ENCODE measurements at regions not wholly inside any gene's neighbourhood (a gene's known extent, or its start where the extent isn't known, plus 50 kb on each side); places are given as distances from the start of the nearest gene placed in this dataset.

GRCh38 chr10:129323879-129324278 is 143.2 kb upstream of the MGMT start:
- Histone ChIP-seq H3K9me3 (ENCODE audit: control insufficient read depth, low read length) (no peaks in the 10 kb centered on the region), H3K4me3 (ENCODE audit: low read length) (no peak overlapping the region), H3K4me1 (ENCODE audit: control insufficient read depth, insufficient read depth, low read length) (no peaks in the 10 kb centered on the region), H3K27me3 (ENCODE audit: control insufficient read depth, insufficient read depth) (no peaks in the 10 kb centered on the region), H3K27ac (ENCODE audit: low read length) (no peak overlapping the region)
- intact Hi-C loops (cut with DNase I): no loop called here
- ATAC-seq (no peak), DNase-seq (no peak)
- 76% methylated on average over 4 of the region's 4 CpGs for WGBS

DNA sequence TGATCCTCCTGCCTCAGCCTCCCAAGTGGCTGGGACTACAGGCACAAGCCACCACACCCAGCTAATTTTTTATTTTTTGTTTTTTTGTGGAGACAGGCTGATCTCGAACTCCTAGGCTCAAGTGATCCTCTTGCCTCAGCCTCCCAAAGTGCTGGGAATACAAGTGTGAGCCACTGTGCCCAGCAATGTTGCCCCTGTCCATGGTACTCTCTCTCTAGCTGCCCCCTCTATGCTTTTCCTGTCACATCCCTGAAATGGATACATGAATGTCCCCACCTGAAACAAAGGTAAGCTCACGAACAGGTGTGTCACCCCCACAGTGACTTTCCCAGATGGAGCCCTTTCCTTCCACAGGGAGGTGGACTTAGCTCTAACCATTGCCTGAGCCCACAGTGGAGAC is 141.1 kb upstream of the MGMT start:
- intact Hi-C loops (cut with DNase I): no loop called here
- Histone ChIP-seq H3K4me3 (ENCODE audit: low read length) (no peak overlapping the region), H3K27ac (ENCODE audit: low read length) (no peak overlapping the region), H3K9me3 (ENCODE audit: control insufficient read depth, low read length) (no peaks in the 10 kb centered on the region), H3K27me3 (ENCODE audit: control insufficient read depth, insufficient read depth) (no peaks in the 10 kb centered on the region), H3K4me1 (ENCODE audit: control insufficient read depth, insufficient read depth, low read length) (no peaks in the 10 kb centered on the region)
- ATAC-seq (no peak), DNase-seq (no peak)
- 87% methylated on average over 2 of the region's 2 CpGs for WGBS

DNA sequence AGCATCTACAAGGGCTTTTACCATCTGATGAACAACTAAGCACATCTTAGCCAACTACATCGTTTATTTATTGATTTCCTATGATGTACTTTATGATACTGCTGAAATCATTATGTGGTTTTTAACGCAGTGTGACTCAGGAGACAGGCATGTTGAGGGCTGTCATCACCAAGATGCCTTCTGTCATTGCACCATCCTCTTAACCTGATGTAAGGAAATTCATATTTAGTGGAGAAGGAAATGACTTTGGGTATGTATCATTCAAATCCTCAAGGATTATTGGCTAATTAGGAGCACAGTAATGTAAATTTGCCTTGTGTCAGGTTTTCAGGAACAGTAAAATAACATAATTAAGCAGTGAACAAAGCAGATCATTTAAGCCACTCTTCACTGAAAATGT is 138.5 kb upstream of the MGMT start:
- intact Hi-C loops (cut with DNase I): no loop called here
- no peak for DNase-seq
- Histone ChIP-seq H3K4me1 (ENCODE audit: control insufficient read depth, insufficient read depth, low read length) (no peaks in the 10 kb centered on the region), H3K4me3 (ENCODE audit: low read length) (no peak overlapping the region), H3K9me3 (ENCODE audit: control insufficient read depth, low read length) (no peaks in the 10 kb centered on the region), H3K27ac (ENCODE audit: low read length) (no peak overlapping the region), H3K27me3 (ENCODE audit: control insufficient read depth, insufficient read depth) (no peaks in the 10 kb centered on the region)
- WGBS: 58% methylated on average over 2 of the region's 2 CpGs
- no peak for ATAC-seq

- DNase-seq: no peak
- no peaks in the 10 kb centered on the region for H3K4me1 ChIP-seq (ENCODE audit: control insufficient read depth, insufficient read depth, low read length)
- 89% methylated on average over 17 of the region's 17 CpGs for WGBS
- ATAC-seq: no peak
- intact Hi-C loops (cut with DNase I): loop anchor here in 3 of 4 donors (10.0 kb wide), 2 partner anchors 285 to 295 kb away; no protein-coding TSS in a partner anchor
- H3K27me3 ChIP-seq (ENCODE audit: control insufficient read depth, insufficient read depth): no peaks in the 10 kb centered on the region
- H3K4me3 ChIP-seq (ENCODE audit: low read length): no peak overlapping the region
- no peaks in the 10 kb centered on the region for H3K9me3 ChIP-seq (ENCODE audit: control insufficient read depth, low read length)
- no peak overlapping the region for H3K27ac ChIP-seq (ENCODE audit: low read length)
Measured at GRCh38 chr10:129329385-129330055, 137.5 kb upstream of the MGMT start.

- WGBS: 70% methylated on average over 4 of the region's 4 CpGs
- DNase-seq (no peak), ATAC-seq (no peak)
- H3K4me3 ChIP-seq (ENCODE audit: low read length): no peak overlapping the region
- H3K4me1 ChIP-seq (ENCODE audit: control insufficient read depth, insufficient read depth, low read length): no peaks in the 10 kb centered on the region
- no peak overlapping the region for H3K27ac ChIP-seq (ENCODE audit: low read length)
- H3K9me3 ChIP-seq (ENCODE audit: control insufficient read depth, low read length): no peaks in the 10 kb centered on the region
- no peaks in the 10 kb centered on the region for H3K27me3 ChIP-seq (ENCODE audit: control insufficient read depth, insufficient read depth)
- intact Hi-C loops (cut with DNase I): loop anchor here in 3 of 4 donors (10.0 kb wide), 2 partner anchors 285 to 295 kb away; no protein-coding TSS in a partner anchor
Measured at GRCh38 chr10:129330211-129330610, 136.8 kb upstream of the MGMT start.

DNA sequence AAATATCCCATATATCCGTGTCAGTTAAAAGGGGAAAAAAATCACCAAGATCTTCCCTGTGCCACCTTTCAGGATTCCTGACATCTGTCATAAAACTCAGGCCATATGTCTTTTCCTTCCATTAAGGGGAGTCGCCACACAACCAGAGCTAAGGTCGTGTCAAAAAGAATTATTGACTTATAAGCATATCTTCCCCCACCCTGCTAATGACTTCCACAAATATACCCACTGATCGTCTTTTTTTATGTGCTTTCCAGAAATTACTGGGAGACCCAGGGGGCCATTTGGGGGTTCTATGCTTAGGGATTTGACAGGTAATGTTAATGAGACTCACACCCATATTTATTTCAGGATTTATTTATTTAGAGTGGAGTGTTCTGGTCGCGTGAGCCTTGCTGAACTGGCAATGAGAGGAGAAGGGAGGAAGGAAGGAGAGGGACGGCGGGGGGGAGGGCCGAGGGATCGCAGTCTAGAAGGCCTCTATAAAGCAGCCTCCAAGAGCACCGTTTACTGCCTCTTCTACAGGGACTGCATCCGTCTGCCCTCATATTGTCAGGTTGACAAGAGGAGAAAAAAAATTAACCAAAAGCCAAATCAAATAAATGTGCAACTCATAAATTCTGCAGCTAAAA is 135.7 kb upstream of the MGMT start:
- intact Hi-C loops (cut with DNase I): loop anchor here in 3 of 4 donors (10.0 kb wide), 2 partner anchors 287 to 297 kb away; no protein-coding TSS in a partner anchor
- H3K27ac ChIP-seq (ENCODE audit: low read length): no peak overlapping the region
- 86% methylated on average over 12 of the region's 12 CpGs for WGBS
- no peak overlapping the region for H3K4me3 ChIP-seq (ENCODE audit: low read length)
- no peaks in the 10 kb centered on the region for H3K9me3 ChIP-seq (ENCODE audit: control insufficient read depth, low read length)
- DNase-seq: no peak
- H3K4me1 ChIP-seq (ENCODE audit: control insufficient read depth, insufficient read depth, low read length): no peaks in the 10 kb centered on the region
- ATAC-seq: no peak
- no peaks in the 10 kb centered on the region for H3K27me3 ChIP-seq (ENCODE audit: control insufficient read depth, insufficient read depth)

GRCh38 chr10:129331839-129332220 is 135.2 kb upstream of the MGMT start:
- H3K27ac ChIP-seq (ENCODE audit: low read length): no peak overlapping the region
- 93% methylated on average over 13 of the region's 13 CpGs for WGBS
- ATAC-seq: no peak
- H3K9me3 ChIP-seq (ENCODE audit: control insufficient read depth, low read length): no peaks in the 10 kb centered on the region
- intact Hi-C loops (cut with DNase I): loop anchor here in 3 of 4 donors (10.0 kb wide), 2 partner anchors 287 to 297 kb away; no protein-coding TSS in a partner anchor
- no peak for DNase-seq
- no peak overlapping the region for H3K4me3 ChIP-seq (ENCODE audit: low read length)
- no peaks in the 10 kb centered on the region for H3K27me3 ChIP-seq (ENCODE audit: control insufficient read depth, insufficient read depth)
- H3K4me1 ChIP-seq (ENCODE audit: control insufficient read depth, insufficient read depth, low read length): no peaks in the 10 kb centered on the region

DNA sequence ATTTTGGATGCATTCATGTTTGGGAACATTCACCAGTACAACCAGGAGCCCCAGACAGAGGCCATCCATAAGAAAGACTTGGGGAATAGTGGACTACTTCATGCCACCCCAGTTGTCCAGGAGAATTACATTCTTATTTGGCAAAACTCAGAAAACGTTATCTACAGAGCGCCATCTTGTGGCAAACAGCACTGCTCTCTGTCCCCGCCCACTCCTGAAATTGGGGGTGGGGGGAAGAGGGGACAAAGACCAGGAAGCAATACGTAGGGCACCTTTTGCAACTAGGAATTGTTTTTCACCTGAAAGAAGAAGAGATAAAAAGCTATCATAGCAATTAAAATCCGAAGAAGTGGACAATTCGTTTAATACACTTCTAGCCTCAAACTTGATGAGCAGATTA is 134.6 kb upstream of the MGMT start:
- no peaks in the 10 kb centered on the region for H3K27me3 ChIP-seq (ENCODE audit: control insufficient read depth, insufficient read depth)
- no peak overlapping the region for H3K4me3 ChIP-seq (ENCODE audit: low read length)
- WGBS: 35% methylated on average over 6 of the region's 6 CpGs
- no peaks in the 10 kb centered on the region for H3K4me1 ChIP-seq (ENCODE audit: control insufficient read depth, insufficient read depth, low read length)
- no peak for ATAC-seq
- no peak overlapping the region for H3K27ac ChIP-seq (ENCODE audit: low read length)
- intact Hi-C loops (cut with DNase I): loop anchor here in 3 of 4 donors (10.0 kb wide), 2 partner anchors 288 to 298 kb away; no protein-coding TSS in a partner anchor
- no peaks in the 10 kb centered on the region for H3K9me3 ChIP-seq (ENCODE audit: control insufficient read depth, low read length)
- no peak for DNase-seq

GRCh38 chr10:129333706-129334105 is 133.3 kb upstream of the MGMT start:
- ATAC-seq (no peak), DNase-seq (no peak)
- Histone ChIP-seq H3K27me3 (ENCODE audit: control insufficient read depth, insufficient read depth) (no peaks in the 10 kb centered on the region), H3K27ac (ENCODE audit: low read length) (no peak overlapping the region), H3K4me3 (ENCODE audit: low read length) (no peak overlapping the region), H3K9me3 (ENCODE audit: control insufficient read depth, low read length) (no peaks in the 10 kb centered on the region), H3K4me1 (ENCODE audit: control insufficient read depth, insufficient read depth, low read length) (no peaks in the 10 kb centered on the region)
- 84% methylated on average over 8 of the region's 8 CpGs for WGBS
- intact Hi-C loops (cut with DNase I): loop anchor here in 3 of 4 donors (10.0 kb wide), 2 partner anchors 289 to 299 kb away; no protein-coding TSS in a partner anchor

GRCh38 chr10:129334266-129334665 is 132.8 kb upstream of the MGMT start:
- ATAC-seq (no peak), DNase-seq (no peak)
- Histone ChIP-seq H3K27ac (ENCODE audit: low read length) (no peak overlapping the region), H3K4me3 (ENCODE audit: low read length) (no peak overlapping the region), H3K27me3 (ENCODE audit: control insufficient read depth, insufficient read depth) (no peaks in the 10 kb centered on the region), H3K9me3 (ENCODE audit: control insufficient read depth, low read length) (no peaks in the 10 kb centered on the region), H3K4me1 (ENCODE audit: control insufficient read depth, insufficient read depth, low read length) (no peaks in the 10 kb centered on the region)
- intact Hi-C loops (cut with DNase I): loop anchor here in 3 of 4 donors (10.0 kb wide), 2 partner anchors 289 to 299 kb away; no protein-coding TSS in a partner anchor
- 73% methylated on average over 16 of the region's 16 CpGs for WGBS

- H3K9me3 ChIP-seq (ENCODE audit: control insufficient read depth, low read length): no peaks in the 10 kb centered on the region
- intact Hi-C loops (cut with DNase I): loop anchor here in 3 of 4 donors (10.0 kb wide), 2 partner anchors 291 to 301 kb away; no protein-coding TSS in a partner anchor
- H3K4me3 ChIP-seq (ENCODE audit: low read length): no peak overlapping the region
- no peak overlapping the region for H3K27ac ChIP-seq (ENCODE audit: low read length)
- DNase-seq (no peak), ATAC-seq (no peak)
- WGBS: 87% methylated on average over 4 of the region's 4 CpGs
- no peaks in the 10 kb centered on the region for H3K4me1 ChIP-seq (ENCODE audit: control insufficient read depth, insufficient read depth, low read length)
- no peaks in the 10 kb centered on the region for H3K27me3 ChIP-seq (ENCODE audit: control insufficient read depth, insufficient read depth)
Measured at GRCh38 chr10:129335396-129335795, 131.6 kb upstream of the MGMT start.
